SK-N-SH treated with all-trans-retinoic acid at 6 μM for 48 hours (cell line): ENCODE measurements at regions not wholly inside any gene's neighbourhood (a gene's known extent, or its start where the extent isn't known, plus 50 kb on each side); places are given as distances from the start of the nearest gene placed in this dataset.

Experiments used
- ARNTL ChIP-seq: fragments of 450-650 bp; formaldehyde crosslinking; IDR thresholded peaks from 2 replicates; pipeline ENCODE4 v1.5.0; 2020; ENCODE audit warnings: low read depth, mild to moderate bottlenecking, moderate library complexity, borderline replicate concordance
- ESRRG ChIP-seq: fragments of 250-450 bp; sonication (Bioruptor Pico); IDR thresholded peaks from 2 replicates; pipeline ENCODE4 v1.6.1; 2021; ENCODE audit warnings: mild to moderate bottlenecking
- GLIS3 ChIP-seq: fragments of 250-450 bp; sonication (Bioruptor Pico); IDR thresholded peaks from 2 replicates; pipeline ENCODE4 v1.5.0; 2020; ENCODE audit warnings: mild to moderate bottlenecking, moderate library complexity
- ISL1 ChIP-seq: fragments of 250-450 bp; sonication (Bioruptor Pico); IDR thresholded peaks from 2 replicates; pipeline ENCODE4 v2.1.2; 2022; ENCODE audit warnings: mild to moderate bottlenecking, moderate library complexity
- PPARA ChIP-seq: fragments of 250-450 bp; sonication (Bioruptor Pico); IDR thresholded peaks from 2 replicates; pipeline ENCODE4 v1.5.0; 2020; ENCODE audit warnings: mild to moderate bottlenecking, borderline replicate concordance
- RARB ChIP-seq: fragments of 250-450 bp; sonication (Bioruptor Pico); IDR thresholded peaks from 2 replicates; pipeline ENCODE4 v1.8.0; 2021; ENCODE audit warnings: mild to moderate bottlenecking, moderate library complexity
- TCF4 ChIP-seq: fragments of 250-450 bp; sonication (Bioruptor Pico); IDR thresholded peaks from 2 replicates; pipeline ENCODE4 v1.8.0; 2021; ENCODE audit warnings: mild to moderate bottlenecking, moderate library complexity, borderline replicate concordance
- TOX ChIP-seq: fragments of 250-450 bp; sonication (Bioruptor Pico); IDR thresholded peaks from 2 replicates; pipeline ENCODE4 v1.8.0; 2021; ENCODE audit warnings: mild to moderate bottlenecking, moderate library complexity, borderline replicate concordance
- ZC3H10 ChIP-seq: fragments of 250-450 bp; sonication (Bioruptor Pico); IDR thresholded peaks from 2 replicates; pipeline ENCODE4 v1.5.1; 2021; ENCODE audit warnings: mild to moderate bottlenecking, moderate library complexity
- ZFP30 ChIP-seq: fragments of 450-650 bp; formaldehyde crosslinking; IDR thresholded peaks from 2 replicates; pipeline ENCODE4 v1.5.0; 2022; ENCODE audit warnings: mild to moderate bottlenecking, moderate library complexity
- ZNF565 ChIP-seq: fragments of 450-650 bp; formaldehyde crosslinking; conservative IDR thresholded peaks from 2 replicates; pipeline ENCODE4 v1.5.0; 2020; ENCODE audit warnings: low read depth, mild to moderate bottlenecking, moderate library complexity
- TF ChIP-seq, protein P1 (sequence below): fragments of 250-450 bp; sonication (Bioruptor Pico); IDR thresholded peaks from 2 replicates; pipeline ENCODE4 v1.8.0; 2020; ENCODE audit warnings: mild to moderate bottlenecking, moderate library complexity, borderline replicate concordance
- TF ChIP-seq, protein P2 (sequence below): fragments of 250-450 bp; sonication (Bioruptor Pico); IDR thresholded peaks from 2 replicates; pipeline ENCODE4 v1.5.1; 2020; ENCODE audit warnings: low read depth, mild to moderate bottlenecking, moderate library complexity
- TF ChIP-seq, protein P3 (sequence below): fragments of 250-450 bp; sonication (Bioruptor Pico); IDR thresholded peaks from 2 replicates; pipeline ENCODE4 v1.5.0; 2020; ENCODE audit warnings: mild to moderate bottlenecking, moderate library complexity

DNA sequence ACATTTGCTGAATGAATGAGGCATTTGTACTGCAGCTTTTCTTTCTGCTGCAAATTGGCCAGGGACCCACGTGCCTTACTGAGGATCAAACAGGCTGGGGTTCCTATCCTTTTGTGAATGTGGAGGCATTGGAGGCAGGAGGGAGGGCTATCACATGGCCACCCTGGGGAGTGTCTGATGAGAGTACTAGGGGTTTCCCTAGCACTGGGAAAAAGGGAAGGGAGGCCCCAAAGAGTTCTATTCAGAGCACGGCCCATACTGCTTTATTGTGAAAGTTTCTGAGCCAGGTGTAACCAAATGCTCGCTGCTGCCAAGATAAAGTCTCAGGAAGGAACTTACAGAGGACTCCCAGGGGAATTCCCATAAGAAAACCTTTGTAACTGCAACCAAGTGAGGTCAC lies 78.4 kb upstream of the ANO1 start:
- TF ChIP-seq PPARA (no peak), ZFP30 (CRISPR knock-in tag) (no peak), ARNTL (CRISPR knock-in tag) (no peak), ZNF565 (CRISPR knock-in tag) (no peak), RARB (CRISPR knock-in tag) (no peak), TOX (CRISPR knock-in tag) (no peak), ISL1 (CRISPR knock-in tag) (no peak), GLIS3 (no peak), ZC3H10 (CRISPR knock-in tag) (no peak), TCF4 (no peak), ESRRG (CRISPR knock-in tag) (no peak)
- TF ChIP-seq, protein P1, sequence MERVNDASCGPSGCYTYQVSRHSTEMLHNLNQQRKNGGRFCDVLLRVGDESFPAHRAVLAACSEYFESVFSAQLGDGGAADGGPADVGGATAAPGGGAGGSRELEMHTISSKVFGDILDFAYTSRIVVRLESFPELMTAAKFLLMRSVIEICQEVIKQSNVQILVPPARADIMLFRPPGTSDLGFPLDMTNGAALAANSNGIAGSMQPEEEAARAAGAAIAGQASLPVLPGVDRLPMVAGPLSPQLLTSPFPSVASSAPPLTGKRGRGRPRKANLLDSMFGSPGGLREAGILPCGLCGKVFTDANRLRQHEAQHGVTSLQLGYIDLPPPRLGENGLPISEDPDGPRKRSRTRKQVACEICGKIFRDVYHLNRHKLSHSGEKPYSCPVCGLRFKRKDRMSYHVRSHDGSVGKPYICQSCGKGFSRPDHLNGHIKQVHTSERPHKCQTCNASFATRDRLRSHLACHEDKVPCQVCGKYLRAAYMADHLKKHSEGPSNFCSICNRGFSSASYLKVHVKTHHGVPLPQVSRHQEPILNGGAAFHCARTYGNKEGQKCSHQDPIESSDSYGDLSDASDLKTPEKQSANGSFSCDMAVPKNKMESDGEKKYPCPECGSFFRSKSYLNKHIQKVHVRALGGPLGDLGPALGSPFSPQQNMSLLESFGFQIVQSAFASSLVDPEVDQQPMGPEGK (CRISPR knock-in tag): no peak
- TF ChIP-seq, protein P2, sequence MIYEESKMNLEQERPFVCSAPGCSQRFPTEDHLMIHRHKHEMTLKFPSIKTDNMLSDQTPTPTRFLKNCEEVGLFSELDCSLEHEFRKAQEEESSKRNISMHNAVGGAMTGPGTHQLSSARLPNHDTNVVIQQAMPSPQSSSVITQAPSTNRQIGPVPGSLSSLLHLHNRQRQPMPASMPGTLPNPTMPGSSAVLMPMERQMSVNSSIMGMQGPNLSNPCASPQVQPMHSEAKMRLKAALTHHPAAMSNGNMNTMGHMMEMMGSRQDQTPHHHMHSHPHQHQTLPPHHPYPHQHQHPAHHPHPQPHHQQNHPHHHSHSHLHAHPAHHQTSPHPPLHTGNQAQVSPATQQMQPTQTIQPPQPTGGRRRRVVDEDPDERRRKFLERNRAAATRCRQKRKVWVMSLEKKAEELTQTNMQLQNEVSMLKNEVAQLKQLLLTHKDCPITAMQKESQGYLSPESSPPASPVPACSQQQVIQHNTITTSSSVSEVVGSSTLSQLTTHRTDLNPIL: no peak
- TF ChIP-seq, protein P3, sequence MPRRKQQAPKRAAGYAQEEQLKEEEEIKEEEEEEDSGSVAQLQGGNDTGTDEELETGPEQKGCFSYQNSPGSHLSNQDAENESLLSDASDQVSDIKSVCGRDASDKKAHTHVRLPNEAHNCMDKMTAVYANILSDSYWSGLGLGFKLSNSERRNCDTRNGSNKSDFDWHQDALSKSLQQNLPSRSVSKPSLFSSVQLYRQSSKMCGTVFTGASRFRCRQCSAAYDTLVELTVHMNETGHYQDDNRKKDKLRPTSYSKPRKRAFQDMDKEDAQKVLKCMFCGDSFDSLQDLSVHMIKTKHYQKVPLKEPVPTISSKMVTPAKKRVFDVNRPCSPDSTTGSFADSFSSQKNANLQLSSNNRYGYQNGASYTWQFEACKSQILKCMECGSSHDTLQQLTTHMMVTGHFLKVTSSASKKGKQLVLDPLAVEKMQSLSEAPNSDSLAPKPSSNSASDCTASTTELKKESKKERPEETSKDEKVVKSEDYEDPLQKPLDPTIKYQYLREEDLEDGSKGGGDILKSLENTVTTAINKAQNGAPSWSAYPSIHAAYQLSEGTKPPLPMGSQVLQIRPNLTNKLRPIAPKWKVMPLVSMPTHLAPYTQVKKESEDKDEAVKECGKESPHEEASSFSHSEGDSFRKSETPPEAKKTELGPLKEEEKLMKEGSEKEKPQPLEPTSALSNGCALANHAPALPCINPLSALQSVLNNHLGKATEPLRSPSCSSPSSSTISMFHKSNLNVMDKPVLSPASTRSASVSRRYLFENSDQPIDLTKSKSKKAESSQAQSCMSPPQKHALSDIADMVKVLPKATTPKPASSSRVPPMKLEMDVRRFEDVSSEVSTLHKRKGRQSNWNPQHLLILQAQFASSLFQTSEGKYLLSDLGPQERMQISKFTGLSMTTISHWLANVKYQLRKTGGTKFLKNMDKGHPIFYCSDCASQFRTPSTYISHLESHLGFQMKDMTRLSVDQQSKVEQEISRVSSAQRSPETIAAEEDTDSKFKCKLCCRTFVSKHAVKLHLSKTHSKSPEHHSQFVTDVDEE (CRISPR knock-in tag): no peak
